ENCODE measurements at regions not wholly inside any gene's neighbourhood (a gene's known extent, or its start where the extent isn't known, plus 50 kb on each side); places are given as distances from the start of the nearest gene placed in this dataset.

- TF ChIP-seq POLR2AphosphoS5 (IDR thresholded peaks at IDR 0.05): no peak
- TF ChIP-seq, protein P1, sequence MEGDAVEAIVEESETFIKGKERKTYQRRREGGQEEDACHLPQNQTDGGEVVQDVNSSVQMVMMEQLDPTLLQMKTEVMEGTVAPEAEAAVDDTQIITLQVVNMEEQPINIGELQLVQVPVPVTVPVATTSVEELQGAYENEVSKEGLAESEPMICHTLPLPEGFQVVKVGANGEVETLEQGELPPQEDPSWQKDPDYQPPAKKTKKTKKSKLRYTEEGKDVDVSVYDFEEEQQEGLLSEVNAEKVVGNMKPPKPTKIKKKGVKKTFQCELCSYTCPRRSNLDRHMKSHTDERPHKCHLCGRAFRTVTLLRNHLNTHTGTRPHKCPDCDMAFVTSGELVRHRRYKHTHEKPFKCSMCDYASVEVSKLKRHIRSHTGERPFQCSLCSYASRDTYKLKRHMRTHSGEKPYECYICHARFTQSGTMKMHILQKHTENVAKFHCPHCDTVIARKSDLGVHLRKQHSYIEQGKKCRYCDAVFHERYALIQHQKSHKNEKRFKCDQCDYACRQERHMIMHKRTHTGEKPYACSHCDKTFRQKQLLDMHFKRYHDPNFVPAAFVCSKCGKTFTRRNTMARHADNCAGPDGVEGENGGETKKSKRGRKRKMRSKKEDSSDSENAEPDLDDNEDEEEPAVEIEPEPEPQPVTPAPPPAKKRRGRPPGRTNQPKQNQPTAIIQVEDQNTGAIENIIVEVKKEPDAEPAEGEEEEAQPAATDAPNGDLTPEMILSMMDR (IDR thresholded peaks at IDR 0.05): no peak
- TF ChIP-seq POLR2A (IDR thresholded peaks at IDR 0.05): no peak
Observed at GRCh38 chr7:128148676-128149075, 92.4 kb upstream of the LEP start.
